ENCODE measurements at regions not wholly inside any gene's neighbourhood (a gene's known extent, or its start where the extent isn't known, plus 50 kb on each side); places are given as distances from the start of the nearest gene placed in this dataset.

GRCh38 chr13:108572782-108573211 is 56.6 kb upstream of the MYO16 start:
- H3K27ac Mint-ChIP-seq = no peak overlapping the region
- no peaks in the 10 kb centered on the region for H3K36me3 Mint-ChIP-seq (ENCODE audit: low read depth)
- H3K27me3 Mint-ChIP-seq = peaks cover 3% of the 10 kb centered on the region
- H3K9me3 Mint-ChIP-seq = no peaks in the 10 kb centered on the region
- no peaks in the 10 kb centered on the region for H3K4me1 Mint-ChIP-seq
- no peak overlapping the region for H3K4me3 Mint-ChIP-seq
- ChIA-PET POLR2A (no interaction called here), CTCF (no interaction called here)
- no peak for DNase-seq

- Mint-ChIP-seq H3K9me3 (no peaks in the 10 kb centered on the region), H3K27me3 (peaks cover 3% of the 10 kb centered on the region), H3K4me1 (no peaks in the 10 kb centered on the region), H3K27ac (no peak overlapping the region), H3K36me3 (ENCODE audit: low read depth) (no peaks in the 10 kb centered on the region), H3K4me3 (no peak overlapping the region)
- CTCF ChIA-PET = no interaction called here
- DNase-seq = no peak
- POLR2A ChIA-PET = no interaction called here
Observed at GRCh38 chr13:108573455-108573854, 56.0 kb upstream of the MYO16 start.

GRCh38 chr13:108574856-108575255 is 54.6 kb upstream of the MYO16 start:
- ChIA-PET POLR2A (no interaction called here), CTCF (no interaction called here)
- Mint-ChIP-seq H3K4me1 (no peaks in the 10 kb centered on the region), H3K27me3 (peaks cover 5% of the 10 kb centered on the region), H3K9me3 (no peaks in the 10 kb centered on the region), H3K4me3 (no peak overlapping the region), H3K27ac (no peak overlapping the region), H3K36me3 (ENCODE audit: low read depth) (no peaks in the 10 kb centered on the region)
- DNase-seq = no peak

GRCh38 chr13:108575430-108575829 is 54.0 kb upstream of the MYO16 start:
- POLR2A ChIA-PET = no interaction called here
- Mint-ChIP-seq H3K27me3 (peaks cover 2% of the 10 kb centered on the region), H3K36me3 (ENCODE audit: low read depth) (no peaks in the 10 kb centered on the region), H3K4me1 (no peaks in the 10 kb centered on the region), H3K9me3 (no peaks in the 10 kb centered on the region), H3K27ac (no peak overlapping the region), H3K4me3 (no peak overlapping the region)
- DNase-seq = no peak
- CTCF ChIA-PET = no interaction called here
